ES-I3 (cell line): ENCODE measurements at regions not wholly inside any gene's neighbourhood (a gene's known extent, or its start where the extent isn't known, plus 50 kb on each side); places are given as distances from the start of the nearest gene placed in this dataset.
"Not testable (repeated sequence)": the region's sequence is repeated elsewhere in the genome, so short reads cannot be mapped to it uniquely, and the experiment has no call there.

ENCODE experiments used
- H3K36me3 ChIP-seq: 2 replicates; pipeline ENCODE4 v1.6.1; 2013; ENCODE audit warnings: mild to moderate bottlenecking, low read length, control low read depth, moderate library complexity; ENCODE audit not compliant: insufficient read depth
- H3K4me1 ChIP-seq: 2 replicates; pipeline ENCODE4 v1.6.1; 2013; ENCODE audit warnings: mild to moderate bottlenecking, control low read depth, low read length; ENCODE audit not compliant: insufficient read depth
- H3K9ac ChIP-seq: 2 replicates; pipeline ENCODE4 v1.6.1; 2013; ENCODE audit warnings: low read depth, mild to moderate bottlenecking, low read length, moderate library complexity
- H3K9me3 ChIP-seq: 2 replicates; pipeline ENCODE4 v1.6.1; 2013; ENCODE audit warnings: mild to moderate bottlenecking, low read length, moderate library complexity; ENCODE audit not compliant: control insufficient read depth, insufficient read depth

- Histone ChIP-seq H3K4me1 (peaks cover 5% of the 10 kb centered on the region; the same call in 1 of the 2 replicates), H3K36me3 (no peaks in the 10 kb centered on the region), H3K9me3 (no peaks in the 10 kb centered on the region), H3K9ac (no peak overlapping the region)
Measured at GRCh38 chr11:22449441-22449840, 111.3 kb downstream of the SLC17A6 start.

- Histone ChIP-seq H3K9ac (no peak overlapping the region), H3K4me1 (no peaks in the 10 kb centered on the region), H3K9me3 (no peaks in the 10 kb centered on the region)
Measured at GRCh38 chr11:22444076-22444475, 105.9 kb downstream of the SLC17A6 start.

GRCh38 chr11:22441831-22442230 lies 103.7 kb downstream of the SLC17A6 start:
- Histone ChIP-seq H3K36me3 (no peaks in the 10 kb centered on the region), H3K9ac (no peak overlapping the region), H3K9me3 (no peaks in the 10 kb centered on the region), H3K4me1 (no peaks in the 10 kb centered on the region)

More at GRCh38 chr11:22444076-22444475, 105.9 kb downstream of the SLC17A6 start:
- no peaks in the 10 kb centered on the region for H3K36me3 ChIP-seq

GRCh38 chr11:22435582-22435981 lies 97.4 kb downstream of the SLC17A6 start:
- not testable (repeated sequence) for H3K36me3 ChIP-seq, H3K9ac ChIP-seq, H3K9me3 ChIP-seq, H3K4me1 ChIP-seq

GRCh38 chr11:22433517-22433916 lies 95.3 kb downstream of the SLC17A6 start:
- H3K4me1 ChIP-seq = peaks cover 3% of the 10 kb centered on the region; the same call in 1 of the 2 replicates
- no peaks in the 10 kb centered on the region for H3K9me3 ChIP-seq
- H3K36me3 ChIP-seq = no peaks in the 10 kb centered on the region
- H3K9ac ChIP-seq = no peak overlapping the region

- Histone ChIP-seq H3K4me1 (peaks cover 3% of the 10 kb centered on the region; the same call in 1 of the 2 replicates), H3K9ac (peak overlapping the region; percentile 24; the same call in 1 of the 2 replicates), H3K9me3 (no peaks in the 10 kb centered on the region), H3K36me3 (no peaks in the 10 kb centered on the region)
Measured at GRCh38 chr11:22433094-22433455, 94.9 kb downstream of the SLC17A6 start.

GRCh38 chr11:22432291-22433093 lies 94.3 kb downstream of the SLC17A6 start:
- no peaks in the 10 kb centered on the region for H3K36me3 ChIP-seq
- peaks cover 3% of the 10 kb centered on the region; the same call in 1 of the 2 replicates for H3K4me1 ChIP-seq
- no peaks in the 10 kb centered on the region for H3K9me3 ChIP-seq
- peak overlapping the region; percentile 24; the same call in 1 of the 2 replicates for H3K9ac ChIP-seq

- H3K9ac ChIP-seq = no peak overlapping the region
- H3K4me1 ChIP-seq = peaks cover 3% of the 10 kb centered on the region; the same call in 1 of the 2 replicates
- no peaks in the 10 kb centered on the region for H3K36me3 ChIP-seq
- no peaks in the 10 kb centered on the region for H3K9me3 ChIP-seq
Measured at GRCh38 chr11:22431106-22431505, 92.9 kb downstream of the SLC17A6 start.

- Histone ChIP-seq H3K9me3 (no peaks in the 10 kb centered on the region), H3K9ac (no peak overlapping the region), H3K36me3 (no peaks in the 10 kb centered on the region), H3K4me1 (peaks cover 3% of the 10 kb centered on the region; the same call in 1 of the 2 replicates)
Measured at GRCh38 chr11:22430639-22431038, 92.5 kb downstream of the SLC17A6 start.

- Histone ChIP-seq H3K9ac (no peak overlapping the region), H3K36me3 (no peaks in the 10 kb centered on the region), H3K4me1 (peaks cover 3% of the 10 kb centered on the region; the same call in 1 of the 2 replicates), H3K9me3 (no peaks in the 10 kb centered on the region)
Measured at GRCh38 chr11:22430141-22430541, 92.0 kb downstream of the SLC17A6 start.
